ENCODE measurements at regions not wholly inside any gene's neighbourhood (a gene's known extent, or its start where the extent isn't known, plus 50 kb on each side); places are given as distances from the start of the nearest gene placed in this dataset.

DNA sequence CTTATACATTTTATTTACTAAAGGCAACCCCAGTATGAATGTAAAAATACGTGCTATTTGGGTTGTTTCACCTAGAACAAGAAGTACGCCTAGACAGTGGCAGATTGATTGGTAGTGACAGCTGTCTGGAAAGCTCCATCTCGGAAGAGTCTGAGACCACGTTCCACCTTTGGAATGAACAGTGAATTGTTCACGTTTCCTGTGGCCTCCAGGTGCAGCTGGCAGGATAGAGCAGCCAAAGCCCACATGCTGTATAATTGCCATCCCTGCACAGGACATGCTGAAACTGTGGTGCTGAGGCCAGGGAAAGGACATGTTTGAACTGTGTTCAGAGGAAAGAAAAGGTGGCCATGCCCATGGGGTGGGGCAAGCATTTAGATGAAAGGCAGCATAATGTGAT is 218.7 kb upstream of the MTNR1B start:
- WGBS (ENCODE audit: low lambda C conversion rate), result 36% methylated on average over 5 of the region's 5 CpGs
- ATAC-seq, result no peak
- Histone ChIP-seq H3K4me1 (ENCODE audit: insufficient read depth, low read length) (no peaks in the 10 kb centered on the region), H3K27ac (ENCODE audit: extremely low read length, insufficient read depth, low read length) (no peak overlapping the region), H4K20me1 (ENCODE audit: insufficient read depth, low read length) (no peaks in the 10 kb centered on the region), H3K36me3 (replicated peaks in 1 of 2; ENCODE audit: control insufficient read depth in 1 of 2, insufficient read depth in 2 of 2, low read length in 2 of 2) (no peaks in the 10 kb centered on the region), H3K4me3 (replicated peaks in 1 of 3; ENCODE audit: insufficient read depth in 1 of 3, low read depth in 2 of 3, low read length in 3 of 3) (no peak overlapping the region), H3K9me3 (ENCODE audit: low read length) (no peaks in the 10 kb centered on the region), H3K79me2 (ENCODE audit: insufficient read depth, low read length) (no peaks in the 10 kb centered on the region), H3K9ac (ENCODE audit: insufficient read depth, low read depth, low read length) (no peak overlapping the region), H3K27me3 (ENCODE audit: control insufficient read depth in 1 of 2, insufficient read depth in 2 of 2, low read length in 2 of 2) (no peaks in the 10 kb centered on the region), H3K4me2 (ENCODE audit: low read depth, low read length) (no peak overlapping the region), H2AFZ (ENCODE audit: low read length) (no peak overlapping the region)
- intact Hi-C loops (cut with micrococcal nuclease; ENCODE audit: unreplicated experiment), result no loop called here
- no peak for FAIRE-seq
- BruUV-seq (replicated peaks), result no TSS peak
- ChIA-PET CTCF (ENCODE audit: low intra/inter-chr PET ratio, low total read pairs) (no interaction called here), POLR2A (no interaction called here)
- in situ Hi-C loops (cut with HindIII; ENCODE audit: extremely low pct_ligation_motif_present, low pct_unique_long_range_greater_than_20kb), result no loop called here
- no peak for DNase-seq (ENCODE audit: low spot score)
- TF ChIP-seq ZNF496 (CRISPR knock-in tag; IDR thresholded peaks at IDR 0.05; ENCODE audit: insufficient replicate concordance) (no peak), ZFP90 (CRISPR knock-in tag; IDR thresholded peaks at IDR 0.05; ENCODE audit: borderline replicate concordance) (no peak), NFIB (CRISPR knock-in tag; IDR thresholded peaks at IDR 0.05; ENCODE audit: borderline replicate concordance) (no peak), ZNF546 (CRISPR knock-in tag; conservative IDR thresholded peaks at IDR 0.05) (no peak), ZNF674 (CRISPR knock-in tag; IDR thresholded peaks at IDR 0.05; ENCODE audit: low read depth) (no peak), HOXA3 (CRISPR knock-in tag; IDR thresholded peaks at IDR 0.05) (no peak), NFATC3 (CRISPR knock-in tag; IDR thresholded peaks at IDR 0.05) (no peak), ZNF598 (CRISPR knock-in tag; IDR thresholded peaks at IDR 0.05; ENCODE audit: borderline replicate concordance) (no peak), STAG1 (CRISPR knock-in tag; IDR thresholded peaks at IDR 0.05) (no peak), CAMTA2 (CRISPR knock-in tag; IDR thresholded peaks at IDR 0.05; ENCODE audit: borderline replicate concordance) (no peak)
- TF ChIP-seq, protein P1, sequence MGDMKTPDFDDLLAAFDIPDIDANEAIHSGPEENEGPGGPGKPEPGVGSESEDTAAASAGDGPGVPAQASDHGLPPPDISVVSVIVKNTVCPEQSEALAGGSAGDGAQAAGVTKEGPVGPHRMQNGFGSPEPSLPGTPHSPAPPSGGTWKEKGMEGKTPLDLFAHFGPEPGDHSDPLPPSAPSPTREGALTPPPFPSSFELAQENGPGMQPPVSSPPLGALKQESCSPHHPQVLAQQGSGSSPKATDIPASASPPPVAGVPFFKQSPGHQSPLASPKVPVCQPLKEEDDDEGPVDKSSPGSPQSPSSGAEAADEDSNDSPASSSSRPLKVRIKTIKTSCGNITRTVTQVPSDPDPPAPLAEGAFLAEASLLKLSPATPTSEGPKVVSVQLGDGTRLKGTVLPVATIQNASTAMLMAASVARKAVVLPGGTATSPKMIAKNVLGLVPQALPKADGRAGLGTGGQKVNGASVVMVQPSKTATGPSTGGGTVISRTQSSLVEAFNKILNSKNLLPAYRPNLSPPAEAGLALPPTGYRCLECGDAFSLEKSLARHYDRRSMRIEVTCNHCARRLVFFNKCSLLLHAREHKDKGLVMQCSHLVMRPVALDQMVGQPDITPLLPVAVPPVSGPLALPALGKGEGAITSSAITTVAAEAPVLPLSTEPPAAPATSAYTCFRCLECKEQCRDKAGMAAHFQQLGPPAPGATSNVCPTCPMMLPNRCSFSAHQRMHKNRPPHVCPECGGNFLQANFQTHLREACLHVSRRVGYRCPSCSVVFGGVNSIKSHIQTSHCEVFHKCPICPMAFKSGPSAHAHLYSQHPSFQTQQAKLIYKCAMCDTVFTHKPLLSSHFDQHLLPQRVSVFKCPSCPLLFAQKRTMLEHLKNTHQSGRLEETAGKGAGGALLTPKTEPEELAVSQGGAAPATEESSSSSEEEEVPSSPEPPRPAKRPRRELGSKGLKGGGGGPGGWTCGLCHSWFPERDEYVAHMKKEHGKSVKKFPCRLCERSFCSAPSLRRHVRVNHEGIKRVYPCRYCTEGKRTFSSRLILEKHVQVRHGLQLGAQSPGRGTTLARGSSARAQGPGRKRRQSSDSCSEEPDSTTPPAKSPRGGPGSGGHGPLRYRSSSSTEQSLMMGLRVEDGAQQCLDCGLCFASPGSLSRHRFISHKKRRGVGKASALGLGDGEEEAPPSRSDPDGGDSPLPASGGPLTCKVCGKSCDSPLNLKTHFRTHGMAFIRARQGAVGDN (CRISPR knock-in tag; IDR thresholded peaks at IDR 0.05), result no peak
- TF ChIP-seq, protein P2, sequence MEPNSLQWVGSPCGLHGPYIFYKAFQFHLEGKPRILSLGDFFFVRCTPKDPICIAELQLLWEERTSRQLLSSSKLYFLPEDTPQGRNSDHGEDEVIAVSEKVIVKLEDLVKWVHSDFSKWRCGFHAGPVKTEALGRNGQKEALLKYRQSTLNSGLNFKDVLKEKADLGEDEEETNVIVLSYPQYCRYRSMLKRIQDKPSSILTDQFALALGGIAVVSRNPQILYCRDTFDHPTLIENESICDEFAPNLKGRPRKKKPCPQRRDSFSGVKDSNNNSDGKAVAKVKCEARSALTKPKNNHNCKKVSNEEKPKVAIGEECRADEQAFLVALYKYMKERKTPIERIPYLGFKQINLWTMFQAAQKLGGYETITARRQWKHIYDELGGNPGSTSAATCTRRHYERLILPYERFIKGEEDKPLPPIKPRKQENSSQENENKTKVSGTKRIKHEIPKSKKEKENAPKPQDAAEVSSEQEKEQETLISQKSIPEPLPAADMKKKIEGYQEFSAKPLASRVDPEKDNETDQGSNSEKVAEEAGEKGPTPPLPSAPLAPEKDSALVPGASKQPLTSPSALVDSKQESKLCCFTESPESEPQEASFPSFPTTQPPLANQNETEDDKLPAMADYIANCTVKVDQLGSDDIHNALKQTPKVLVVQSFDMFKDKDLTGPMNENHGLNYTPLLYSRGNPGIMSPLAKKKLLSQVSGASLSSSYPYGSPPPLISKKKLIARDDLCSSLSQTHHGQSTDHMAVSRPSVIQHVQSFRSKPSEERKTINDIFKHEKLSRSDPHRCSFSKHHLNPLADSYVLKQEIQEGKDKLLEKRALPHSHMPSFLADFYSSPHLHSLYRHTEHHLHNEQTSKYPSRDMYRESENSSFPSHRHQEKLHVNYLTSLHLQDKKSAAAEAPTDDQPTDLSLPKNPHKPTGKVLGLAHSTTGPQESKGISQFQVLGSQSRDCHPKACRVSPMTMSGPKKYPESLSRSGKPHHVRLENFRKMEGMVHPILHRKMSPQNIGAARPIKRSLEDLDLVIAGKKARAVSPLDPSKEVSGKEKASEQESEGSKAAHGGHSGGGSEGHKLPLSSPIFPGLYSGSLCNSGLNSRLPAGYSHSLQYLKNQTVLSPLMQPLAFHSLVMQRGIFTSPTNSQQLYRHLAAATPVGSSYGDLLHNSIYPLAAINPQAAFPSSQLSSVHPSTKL (CRISPR knock-in tag; IDR thresholded peaks at IDR 0.05), result no peak
- TF ChIP-seq, protein P3, sequence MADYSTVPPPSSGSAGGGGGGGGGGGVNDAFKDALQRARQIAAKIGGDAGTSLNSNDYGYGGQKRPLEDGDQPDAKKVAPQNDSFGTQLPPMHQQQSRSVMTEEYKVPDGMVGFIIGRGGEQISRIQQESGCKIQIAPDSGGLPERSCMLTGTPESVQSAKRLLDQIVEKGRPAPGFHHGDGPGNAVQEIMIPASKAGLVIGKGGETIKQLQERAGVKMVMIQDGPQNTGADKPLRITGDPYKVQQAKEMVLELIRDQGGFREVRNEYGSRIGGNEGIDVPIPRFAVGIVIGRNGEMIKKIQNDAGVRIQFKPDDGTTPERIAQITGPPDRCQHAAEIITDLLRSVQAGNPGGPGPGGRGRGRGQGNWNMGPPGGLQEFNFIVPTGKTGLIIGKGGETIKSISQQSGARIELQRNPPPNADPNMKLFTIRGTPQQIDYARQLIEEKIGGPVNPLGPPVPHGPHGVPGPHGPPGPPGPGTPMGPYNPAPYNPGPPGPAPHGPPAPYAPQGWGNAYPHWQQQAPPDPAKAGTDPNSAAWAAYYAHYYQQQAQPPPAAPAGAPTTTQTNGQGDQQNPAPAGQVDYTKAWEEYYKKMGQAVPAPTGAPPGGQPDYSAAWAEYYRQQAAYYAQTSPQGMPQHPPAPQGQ (CRISPR knock-in tag; IDR thresholded peaks at IDR 0.05; ENCODE audit: borderline replicate concordance), result no peak
- TF ChIP-seq, protein P4, sequence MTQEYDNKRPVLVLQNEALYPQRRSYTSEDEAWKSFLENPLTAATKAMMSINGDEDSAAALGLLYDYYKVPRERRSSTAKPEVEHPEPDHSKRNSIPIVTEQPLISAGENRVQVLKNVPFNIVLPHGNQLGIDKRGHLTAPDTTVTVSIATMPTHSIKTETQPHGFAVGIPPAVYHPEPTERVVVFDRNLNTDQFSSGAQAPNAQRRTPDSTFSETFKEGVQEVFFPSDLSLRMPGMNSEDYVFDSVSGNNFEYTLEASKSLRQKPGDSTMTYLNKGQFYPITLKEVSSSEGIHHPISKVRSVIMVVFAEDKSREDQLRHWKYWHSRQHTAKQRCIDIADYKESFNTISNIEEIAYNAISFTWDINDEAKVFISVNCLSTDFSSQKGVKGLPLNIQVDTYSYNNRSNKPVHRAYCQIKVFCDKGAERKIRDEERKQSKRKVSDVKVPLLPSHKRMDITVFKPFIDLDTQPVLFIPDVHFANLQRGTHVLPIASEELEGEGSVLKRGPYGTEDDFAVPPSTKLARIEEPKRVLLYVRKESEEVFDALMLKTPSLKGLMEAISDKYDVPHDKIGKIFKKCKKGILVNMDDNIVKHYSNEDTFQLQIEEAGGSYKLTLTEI (CRISPR knock-in tag; conservative IDR thresholded peaks at IDR 0.05), result no peak
